NB4 (cell line): ENCODE measurements at regions not wholly inside any gene's neighbourhood (a gene's known extent, or its start where the extent isn't known, plus 50 kb on each side); places are given as distances from the start of the nearest gene placed in this dataset.

ENCODE experiments used
- DNase-seq: peaks from one replicate; pipeline ENCODE4 v3.0.0; 2010; ENCODE audit warnings: low read depth
- H3K4me3 ChIP-seq: one replicate; pipeline ENCODE4 v1.5.1; 2011; ENCODE audit warnings: mild to moderate bottlenecking, low read depth, low read length, moderate library complexity
- CTCF ChIP-seq: IDR thresholded peaks from one replicate; pipeline ENCODE4 v1.5.1; 2012; ENCODE audit warnings: low read depth, low read length
- MAX ChIP-seq: IDR thresholded peaks from 2 replicates; pipeline ENCODE4 v1.6.1; 2011; ENCODE audit warnings: low read depth, low read length
- MYC ChIP-seq: IDR thresholded peaks from 2 replicates; pipeline ENCODE4 v1.6.1; 2011; ENCODE audit warnings: low read depth, low read length
- POLR2A ChIP-seq: IDR thresholded peaks from 2 replicates; pipeline ENCODE4 v1.6.1; 2011; ENCODE audit warnings: mild to moderate bottlenecking; ENCODE audit not compliant: insufficient read length; ENCODE audit errors: extremely low read depth

GRCh38 chr2:147779440-147779839 lies 65.4 kb upstream of the ACVR2A start:
- no peak overlapping the region for H3K4me3 ChIP-seq
- no peak for DNase-seq
- no peak for TF ChIP-seq MAX
- no peak for TF ChIP-seq MYC
- TF ChIP-seq POLR2A, result no peak

GRCh38 chr2:147777394-147777793 lies 67.4 kb upstream of the ACVR2A start:
- H3K4me3 ChIP-seq, result no peak overlapping the region
- no peak for DNase-seq
- TF ChIP-seq MYC (no peak), CTCF (no peak), POLR2A (no peak), MAX (no peak)

- no peak for DNase-seq
- TF ChIP-seq POLR2A, result no peak
- TF ChIP-seq MAX, result no peak
- no peak for TF ChIP-seq MYC
- TF ChIP-seq CTCF, result no peak
- no peak overlapping the region for H3K4me3 ChIP-seq
Observed at GRCh38 chr2:147774805-147775204, 70.0 kb upstream of the ACVR2A start.

GRCh38 chr2:147773479-147773878 lies 71.3 kb upstream of the ACVR2A start:
- TF ChIP-seq CTCF, result no peak
- TF ChIP-seq MAX, result no peak
- no peak for TF ChIP-seq POLR2A
- TF ChIP-seq MYC, result no peak
- DNase-seq, result no peak
- H3K4me3 ChIP-seq, result no peak overlapping the region

GRCh38 chr2:147772781-147773180 lies 72.0 kb upstream of the ACVR2A start:
- H3K4me3 ChIP-seq, result no peak overlapping the region
- TF ChIP-seq MAX, result no peak
- TF ChIP-seq CTCF, result no peak
- TF ChIP-seq MYC, result no peak
- TF ChIP-seq POLR2A, result no peak

GRCh38 chr2:147763861-147764260 lies 81.0 kb upstream of the ACVR2A start:
- no peak for DNase-seq
- no peak for TF ChIP-seq MAX
- no peak for TF ChIP-seq MYC
- TF ChIP-seq CTCF, result no peak
- no peak for TF ChIP-seq POLR2A
- no peak overlapping the region for H3K4me3 ChIP-seq

More at GRCh38 chr2:147772781-147773180, 72.0 kb upstream of the ACVR2A start:
- DNase-seq, result no peak
